Esophagus mucosa (tissue), 1 donor: ENCODE measurements at regions not wholly inside any gene's neighbourhood (a gene's known extent, or its start where the extent isn't known, plus 50 kb on each side); places are given as distances from the start of the nearest gene placed in this dataset.

Source experiments
- ATAC-seq: fragments of 200-7000 bp; cut with Tn5 transposase; one replicate; pipeline ENCODE4 v1.9.1; 2020
- donor health status: DM: yes; HTN: yes; CAD: no.

DNA sequence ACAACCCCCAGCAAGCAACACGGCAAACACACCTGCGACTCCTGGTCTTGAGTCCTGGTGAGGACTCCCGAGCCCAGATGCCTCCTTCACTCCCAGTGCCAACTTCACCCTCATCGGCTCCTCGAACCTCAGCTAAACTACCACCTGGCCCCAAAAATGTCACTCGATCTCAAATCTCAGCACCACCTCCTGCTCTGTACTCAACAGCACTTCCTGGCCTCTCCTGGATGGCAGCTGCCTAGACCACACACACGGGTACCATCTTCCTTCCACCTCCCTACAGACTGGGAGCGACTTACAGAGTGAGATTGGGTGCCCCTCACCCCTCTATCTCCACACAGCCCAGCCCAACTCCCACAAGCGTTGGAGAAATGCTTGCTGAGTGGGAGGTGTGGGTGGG, 123.9 kb upstream of the MGMT start:
- no peak for ATAC-seq

DNA sequence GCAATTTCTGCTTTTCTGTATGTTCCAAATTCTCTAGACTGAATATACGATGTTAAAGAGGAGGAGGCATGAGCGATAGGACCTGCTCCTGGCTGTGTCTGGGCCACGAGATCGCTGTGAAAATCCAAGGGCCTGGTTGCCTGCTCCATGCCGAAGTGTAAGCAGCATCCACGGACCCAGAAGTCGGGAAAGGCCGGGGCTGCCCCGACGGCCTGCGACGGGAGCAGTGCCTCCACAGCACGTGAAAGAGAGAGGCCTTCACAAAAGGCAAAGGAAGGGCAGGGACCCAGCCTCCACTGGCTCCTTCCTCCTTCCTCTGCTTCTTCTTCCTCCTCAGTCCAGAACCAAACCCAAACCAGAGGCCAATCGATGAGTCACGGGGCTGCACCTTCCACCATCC, 122.9 kb upstream of the MGMT start:
- ATAC-seq: no peak

DNA sequence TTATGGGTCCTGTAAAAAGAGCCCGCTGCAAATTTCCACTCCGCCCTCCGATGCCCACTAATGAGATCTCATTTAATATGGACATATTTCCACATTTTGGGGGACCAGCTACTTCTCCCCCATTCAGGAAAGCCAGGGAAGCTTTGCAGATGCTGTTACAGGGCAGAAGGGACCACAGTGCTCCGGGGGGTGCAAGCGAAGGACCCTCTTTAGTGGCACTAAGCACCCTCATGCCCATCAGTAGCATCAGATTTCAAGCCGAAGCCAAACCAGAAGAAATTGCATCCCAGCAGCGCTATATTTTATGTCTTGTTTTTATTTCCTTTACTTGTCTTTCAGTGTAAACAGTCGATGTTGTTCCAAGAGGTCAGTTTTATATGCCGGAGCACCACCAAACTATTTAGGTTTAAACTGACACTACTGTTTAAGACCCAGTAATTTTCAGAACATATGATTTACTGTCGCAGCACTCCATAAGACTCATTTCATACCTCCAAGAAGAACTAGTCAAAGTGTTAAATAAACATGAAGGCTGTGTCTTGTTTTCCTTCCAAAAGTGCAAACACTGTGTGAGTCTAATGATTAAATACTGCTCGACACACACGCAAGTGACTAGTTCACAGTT, 122.2 kb upstream of the MGMT start:
- no peak for ATAC-seq

DNA sequence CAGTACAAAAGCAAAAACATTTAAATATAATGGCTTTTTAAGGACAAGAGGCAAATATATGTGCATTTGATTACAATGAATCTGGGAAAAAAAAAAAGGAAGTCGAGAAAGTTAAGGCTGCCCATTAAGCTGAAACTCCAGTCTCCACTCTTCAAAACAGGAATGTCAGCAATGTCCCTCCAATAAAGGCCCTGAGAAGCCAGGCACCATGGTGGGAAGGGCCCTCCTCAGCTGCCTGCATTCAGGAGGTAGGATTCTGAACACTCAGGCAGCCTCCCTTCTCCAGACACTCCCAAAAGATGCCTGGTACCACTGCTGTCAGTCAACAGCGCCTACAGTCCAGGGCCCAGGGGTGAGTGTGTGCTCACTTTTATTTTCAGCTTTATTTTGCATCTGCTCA, 121.3 kb upstream of the MGMT start:
- ATAC-seq: no peak

DNA sequence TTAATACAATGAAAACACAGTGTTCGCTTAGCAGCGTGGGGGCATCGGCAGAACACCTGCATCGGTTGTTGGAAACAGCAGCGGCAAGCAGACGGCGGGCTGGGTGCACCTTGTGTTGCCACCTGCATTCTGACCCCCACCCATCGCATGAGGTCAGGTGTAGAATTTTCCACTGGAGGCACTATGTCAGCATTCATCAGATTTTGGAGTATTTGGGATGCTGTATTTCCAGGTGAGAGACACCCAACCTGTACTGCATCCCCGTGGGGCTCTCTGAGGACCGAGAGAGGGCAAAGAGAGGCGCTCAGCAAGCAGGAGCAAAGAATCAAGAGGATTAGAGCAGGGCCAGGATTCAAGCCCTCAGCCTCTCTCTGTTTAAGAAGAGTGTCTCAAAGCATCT, 116.4 kb upstream of the MGMT start:
- ATAC-seq: no peak

DNA sequence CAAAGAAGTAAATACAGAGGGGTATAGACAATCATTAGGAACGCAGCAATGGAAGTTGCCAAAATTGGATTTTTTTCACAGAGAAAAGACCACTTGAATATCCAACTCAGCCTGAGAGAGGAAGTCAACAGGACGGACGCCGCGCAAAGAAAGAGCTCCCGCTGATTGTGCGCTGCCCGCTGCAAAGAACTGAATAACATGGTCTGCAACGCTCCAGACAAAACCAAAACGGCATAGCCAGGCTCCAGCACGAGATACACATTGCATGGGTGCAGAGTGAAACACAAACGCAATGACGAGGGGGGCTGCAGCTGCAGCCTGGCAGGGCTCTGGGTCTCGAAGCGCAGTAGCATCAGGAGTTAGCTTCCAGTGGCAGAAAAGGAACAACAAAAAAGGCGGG, 113.9 kb upstream of the MGMT start:
- no peak for ATAC-seq

DNA sequence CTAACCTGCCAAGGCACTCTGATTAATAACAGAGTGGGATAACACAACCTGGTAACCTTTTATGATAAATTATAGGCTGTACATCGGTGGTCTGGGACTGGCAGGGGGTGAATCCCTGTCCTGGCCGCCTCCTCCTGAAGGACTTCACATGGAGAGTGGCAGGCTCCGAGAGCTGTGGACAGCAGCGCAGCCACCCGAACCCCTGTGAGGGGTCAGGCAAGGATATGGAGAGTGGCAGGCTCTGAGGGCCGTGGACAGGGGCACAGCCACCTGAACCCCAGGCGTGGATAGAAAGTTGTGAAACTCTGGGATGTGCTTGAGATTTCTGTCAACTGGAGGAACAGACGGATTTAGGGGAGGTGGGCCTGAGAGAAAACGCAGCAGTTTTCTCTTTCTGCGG, 107.0 kb upstream of the MGMT start:
- no peak for ATAC-seq

DNA sequence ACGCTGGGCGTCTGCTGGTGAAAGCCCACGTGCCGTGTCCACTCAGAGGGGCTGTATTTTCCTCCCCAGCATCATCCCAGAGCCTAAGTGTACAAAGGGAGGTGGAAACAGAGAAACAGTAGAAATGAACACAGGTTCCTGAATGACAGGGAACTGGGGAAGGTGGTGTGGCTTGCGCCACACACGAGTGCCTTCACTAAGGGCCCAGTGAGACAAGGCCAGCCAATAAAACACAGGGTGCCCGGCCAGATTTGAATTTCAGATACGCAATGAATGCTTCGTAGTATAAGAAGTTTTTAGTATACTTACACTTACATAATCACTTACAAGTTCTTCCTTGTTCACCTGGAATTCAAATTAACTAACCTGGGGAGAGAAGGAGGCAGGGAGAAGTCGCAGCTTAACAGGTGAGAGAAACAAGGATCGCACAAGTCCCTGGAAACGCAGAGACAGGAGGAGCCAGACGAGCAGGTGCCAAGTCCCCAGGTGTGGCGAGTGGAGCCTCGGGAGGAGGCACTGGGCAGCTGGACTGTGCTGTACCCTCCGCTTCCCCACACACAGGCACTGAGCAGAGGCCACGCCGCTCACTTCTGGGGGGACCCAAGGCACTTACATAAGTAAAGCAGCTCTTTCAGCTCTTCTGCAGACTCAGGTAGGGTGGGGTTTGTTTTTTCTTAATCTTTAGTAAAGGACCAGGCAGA, 105.2 kb upstream of the MGMT start:
- no peak for ATAC-seq

DNA sequence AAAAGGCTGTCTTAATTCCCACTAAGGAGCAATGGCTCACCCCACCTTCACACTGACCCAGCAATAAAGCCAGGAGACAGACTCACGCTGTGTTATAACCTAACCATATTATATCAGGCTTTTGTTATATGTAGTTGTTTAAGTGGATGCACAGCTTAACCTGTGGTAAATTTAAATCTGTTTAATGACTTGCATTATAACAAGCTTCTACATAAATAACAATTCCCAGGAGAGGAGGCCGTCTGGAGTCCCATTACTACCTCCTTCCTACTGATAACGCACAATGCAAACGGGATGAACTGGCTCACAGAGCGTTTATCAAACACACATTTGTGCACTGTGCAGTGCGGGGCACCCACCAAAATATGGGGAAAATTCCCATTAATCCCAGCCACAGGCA, 102.1 kb upstream of the MGMT start:
- ATAC-seq: no peak

DNA sequence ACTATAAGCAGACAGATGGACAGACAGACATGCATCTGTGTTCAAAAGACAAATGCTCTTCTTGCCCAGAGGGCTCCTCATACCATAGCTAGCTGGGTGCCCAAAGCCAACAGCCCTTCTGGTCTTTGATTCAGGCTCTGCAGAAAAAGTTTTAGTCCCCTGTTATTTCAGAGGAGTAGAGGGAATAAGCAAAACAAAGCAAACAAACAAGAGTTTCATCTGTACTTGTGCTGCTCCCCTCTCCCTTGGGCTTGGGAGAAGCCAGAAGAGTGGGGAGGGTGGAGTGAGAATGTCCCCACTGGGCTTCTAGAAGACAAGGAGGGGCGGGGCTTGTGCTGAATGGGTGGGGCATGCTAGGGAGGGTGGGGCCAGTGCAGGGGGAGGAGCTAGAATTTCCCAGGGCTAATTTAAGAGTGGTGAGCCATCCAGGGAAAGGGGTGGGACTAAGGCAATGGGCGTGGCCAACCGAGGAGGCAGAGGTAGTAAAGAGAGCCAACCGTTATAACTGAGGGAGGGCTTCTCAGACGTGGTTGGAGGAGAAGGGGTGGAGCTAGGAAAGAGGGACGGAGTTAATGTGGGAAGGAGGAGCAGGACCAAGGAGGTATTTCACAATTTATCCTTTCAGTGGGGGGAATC, 101.2 kb upstream of the MGMT start:
- no peak for ATAC-seq

DNA sequence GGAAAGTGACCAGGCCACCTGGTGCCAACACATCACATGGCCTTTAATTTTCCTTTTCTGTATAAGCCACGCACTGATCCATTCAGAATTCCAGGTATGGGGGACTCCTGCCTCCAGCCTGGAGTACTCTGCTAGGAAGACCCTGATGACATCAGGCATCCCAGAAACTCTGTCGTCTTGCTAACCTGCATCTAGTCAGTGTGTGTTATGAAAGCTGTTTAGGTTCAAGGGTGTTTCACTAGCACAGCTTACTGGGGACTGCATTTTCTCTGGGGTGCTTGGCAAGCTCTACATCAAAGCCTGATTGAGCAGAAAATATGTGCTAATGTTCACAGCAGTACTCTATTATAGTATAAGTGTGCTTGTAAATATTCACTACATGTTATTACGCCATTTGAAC, 100.6 kb upstream of the MGMT start:
- ATAC-seq: no peak

DNA sequence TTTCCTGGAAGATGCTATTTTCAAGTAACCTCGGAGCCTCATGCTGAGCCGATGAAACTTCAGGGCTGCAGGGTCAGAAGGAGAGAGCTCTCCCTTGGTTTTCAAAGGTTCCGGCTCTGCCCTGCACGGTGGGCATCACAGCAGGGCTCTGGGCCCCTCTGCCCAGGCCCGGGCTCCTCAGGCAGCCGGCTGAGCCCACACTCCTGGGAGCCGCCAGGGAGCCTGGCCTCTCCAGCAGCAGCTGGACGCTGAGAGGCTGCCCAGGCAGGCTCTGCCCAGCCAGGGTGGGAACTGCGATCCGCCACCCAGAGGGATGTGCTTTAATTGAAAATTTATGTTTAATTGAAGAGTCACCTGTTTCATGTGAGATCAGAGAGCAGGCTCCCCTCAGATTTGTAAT, 97.5 kb upstream of the MGMT start:
- no peak for ATAC-seq

DNA sequence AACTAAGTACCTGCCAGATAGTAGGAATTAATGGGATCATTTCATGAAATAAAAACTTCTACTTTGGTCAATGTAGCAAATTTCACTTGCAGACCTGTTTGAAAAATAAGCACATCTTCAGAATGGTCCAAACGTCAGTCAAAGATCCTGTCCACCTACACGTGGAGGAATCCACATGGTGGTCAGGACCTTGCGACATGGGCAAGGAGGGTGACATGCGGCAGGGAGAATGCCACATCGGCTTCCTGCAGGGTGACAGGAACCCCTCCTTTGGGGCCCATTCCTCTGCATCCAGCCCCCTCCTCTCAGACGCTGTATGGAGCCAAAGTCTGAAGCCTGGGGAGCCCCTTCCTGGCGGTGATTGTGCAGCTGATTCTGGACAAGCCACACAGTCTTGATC, 95.5 kb upstream of the MGMT start:
- no peak for ATAC-seq

DNA sequence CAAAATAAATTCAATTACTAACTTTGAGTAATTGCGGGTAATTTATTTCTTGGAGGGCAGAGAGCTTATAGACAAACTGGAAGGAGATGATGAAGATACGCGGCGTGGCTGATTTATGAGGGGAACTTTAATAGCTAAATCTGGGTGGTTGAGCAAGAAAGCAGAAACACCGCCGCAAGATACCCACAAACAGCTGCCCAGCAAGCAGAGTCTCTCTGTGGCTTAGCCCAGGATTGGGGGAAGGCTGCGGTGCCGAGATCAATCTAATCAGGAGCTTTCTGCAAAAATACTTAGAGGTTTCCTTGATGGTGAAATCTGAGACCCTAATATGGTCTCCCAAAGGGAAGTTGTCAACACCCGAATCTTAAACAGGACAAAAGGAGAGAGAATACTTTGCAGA, 94.9 kb upstream of the MGMT start:
- ATAC-seq: no peak

DNA sequence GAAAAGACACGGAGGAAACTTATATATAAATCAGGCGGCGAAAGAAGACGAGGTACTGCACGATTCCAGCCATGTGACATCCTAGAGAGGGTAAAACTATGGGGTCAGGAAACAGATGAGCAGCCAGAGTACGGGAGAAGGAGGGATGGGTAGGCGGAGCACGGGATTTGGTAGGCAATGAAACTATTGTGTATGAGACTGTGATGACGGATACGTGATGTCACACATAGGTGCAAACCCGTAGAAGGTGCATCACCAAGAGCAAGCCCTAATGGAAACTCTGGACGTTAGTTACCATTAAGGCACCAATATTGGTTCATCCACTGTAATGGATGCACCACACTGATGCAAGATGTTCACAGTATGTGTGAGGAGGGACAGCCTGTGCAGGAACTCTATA, 93.8 kb upstream of the MGMT start:
- ATAC-seq: no peak

DNA sequence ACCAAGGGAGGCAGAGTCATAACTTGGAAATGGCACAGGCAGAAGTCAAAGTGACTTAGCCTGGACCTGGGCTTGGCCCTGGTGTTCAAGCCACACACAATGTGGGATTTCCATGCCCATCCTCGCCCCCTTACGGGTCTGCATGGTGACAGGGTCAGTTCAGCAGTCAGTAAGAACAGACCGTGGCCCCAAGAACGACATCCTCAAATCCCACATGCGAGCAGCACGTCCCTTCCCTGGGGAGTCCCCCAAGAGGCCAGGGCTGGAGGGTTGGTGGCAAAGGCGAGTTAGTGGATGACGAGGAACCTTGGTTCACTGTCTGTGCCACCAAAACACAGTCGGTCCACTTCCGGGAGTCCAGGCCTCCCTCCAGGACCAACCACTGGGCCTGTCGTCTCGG, 93.3 kb upstream of the MGMT start:
- no peak for ATAC-seq

DNA sequence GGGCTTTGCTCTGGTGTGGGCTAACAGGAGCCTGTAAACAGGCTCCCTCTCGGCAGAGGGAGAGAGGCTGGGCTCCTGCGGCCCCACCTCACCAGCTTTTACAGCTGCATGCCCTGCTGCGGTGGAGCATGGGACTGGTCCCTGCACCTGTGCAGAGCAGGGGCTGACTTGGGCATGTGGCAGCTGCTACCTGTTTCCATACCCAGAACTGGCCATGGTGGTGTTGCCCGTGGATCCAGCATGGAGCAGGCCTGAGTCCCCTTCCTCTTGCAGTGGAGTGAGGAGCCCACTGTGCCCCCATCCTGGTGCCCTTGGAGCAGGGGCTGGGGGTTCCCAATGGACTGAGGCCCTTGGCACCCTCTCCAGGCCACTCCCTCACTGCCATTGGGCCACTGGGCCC, 91.9 kb upstream of the MGMT start:
- no peak for ATAC-seq

DNA sequence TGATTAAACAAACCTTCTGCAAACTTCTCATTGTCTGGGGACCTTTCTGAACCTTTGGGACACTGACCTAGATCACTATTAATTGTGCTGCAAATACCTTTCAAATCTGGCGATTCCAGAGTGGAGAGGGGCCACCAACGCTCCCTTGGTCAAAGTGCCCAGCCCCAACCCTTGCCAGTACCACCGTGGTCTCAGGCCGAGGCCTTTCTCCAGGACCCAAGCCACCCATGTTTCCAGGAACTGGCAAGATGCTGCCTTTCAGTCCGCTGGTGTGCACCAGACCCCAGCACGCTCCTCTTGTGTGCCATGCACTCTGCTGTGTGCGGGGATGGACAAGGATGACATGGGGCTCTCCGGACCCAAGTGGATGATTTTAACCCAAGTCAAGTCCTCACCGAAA, 91.1 kb upstream of the MGMT start:
- ATAC-seq: no peak

DNA sequence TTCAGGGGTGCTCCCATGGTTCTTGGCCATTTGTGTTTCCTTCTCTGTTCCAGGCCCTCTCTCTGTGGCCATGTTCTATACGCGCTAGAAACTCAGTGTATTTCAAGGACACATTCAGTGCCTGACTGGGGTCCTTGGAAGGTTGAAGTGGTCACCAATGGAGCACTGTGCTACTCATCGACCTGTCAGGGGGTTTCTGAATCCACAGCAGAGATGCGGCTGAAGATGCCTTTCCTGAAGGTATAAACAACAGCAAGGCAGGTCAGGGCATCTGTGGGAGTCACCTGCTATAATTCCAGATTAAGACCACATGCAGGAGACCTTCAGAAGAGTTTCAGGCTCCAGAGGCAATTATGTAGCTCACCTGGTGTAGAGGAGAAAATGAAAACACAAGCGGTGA, 86.8 kb upstream of the MGMT start:
- no peak for ATAC-seq

DNA sequence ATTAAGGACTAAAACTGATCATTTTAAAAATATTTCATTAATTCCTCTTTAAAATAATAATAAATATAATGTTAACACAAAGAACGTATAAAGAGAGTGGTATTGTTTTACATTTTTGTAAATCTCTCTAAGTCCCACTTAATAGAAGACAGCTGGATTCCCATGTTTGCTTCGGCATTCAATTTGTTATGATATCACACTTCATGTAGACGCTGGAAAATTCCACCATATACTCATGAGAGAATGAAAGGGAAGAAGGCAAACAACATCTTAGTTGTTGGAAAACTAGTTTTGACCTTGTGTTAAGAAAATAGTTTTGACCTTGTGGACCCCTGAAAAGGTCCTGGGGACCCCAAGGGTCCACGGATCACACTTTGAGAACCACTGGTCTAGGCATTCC, 85.3 kb upstream of the MGMT start:
- no peak for ATAC-seq

DNA sequence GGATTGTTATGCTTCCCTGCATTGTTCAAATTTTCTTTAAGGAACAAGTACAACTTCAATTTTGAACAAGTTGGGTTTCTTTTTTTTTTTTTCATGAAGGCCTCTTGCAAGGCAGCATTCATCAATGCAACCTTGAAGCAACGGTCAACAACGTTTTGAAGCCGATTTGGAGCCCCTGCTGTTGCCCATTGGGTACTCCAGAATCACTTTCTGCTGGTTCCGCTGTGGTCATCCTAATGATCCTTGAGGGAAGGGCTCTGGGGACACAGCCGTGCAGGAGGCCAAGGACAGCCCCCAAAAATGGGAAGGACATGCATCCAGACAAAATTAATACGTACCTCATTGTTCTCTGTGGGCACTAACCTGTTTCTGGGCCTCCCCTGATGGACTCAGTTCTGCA, 84.6 kb upstream of the MGMT start:
- no peak for ATAC-seq

DNA sequence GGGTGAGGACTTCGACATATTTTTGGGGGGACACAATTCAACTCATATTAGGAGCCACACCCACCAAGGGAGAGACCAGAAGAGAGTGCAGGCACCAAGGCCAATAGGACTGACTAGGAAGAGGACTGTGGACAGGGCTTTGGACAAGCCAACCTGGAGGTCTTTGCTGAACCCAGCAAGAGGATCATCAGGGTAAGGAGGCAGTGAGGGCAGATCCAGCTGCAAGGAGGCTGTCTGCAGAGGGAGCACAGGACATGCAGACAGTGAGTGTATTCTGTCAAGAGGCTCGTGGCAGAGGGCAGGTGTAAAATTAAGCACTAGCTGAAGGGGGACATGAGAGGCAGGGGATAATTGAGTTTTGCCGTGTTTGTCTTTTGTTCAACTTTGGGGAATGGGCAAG, 83.4 kb upstream of the MGMT start:
- ATAC-seq: no peak

DNA sequence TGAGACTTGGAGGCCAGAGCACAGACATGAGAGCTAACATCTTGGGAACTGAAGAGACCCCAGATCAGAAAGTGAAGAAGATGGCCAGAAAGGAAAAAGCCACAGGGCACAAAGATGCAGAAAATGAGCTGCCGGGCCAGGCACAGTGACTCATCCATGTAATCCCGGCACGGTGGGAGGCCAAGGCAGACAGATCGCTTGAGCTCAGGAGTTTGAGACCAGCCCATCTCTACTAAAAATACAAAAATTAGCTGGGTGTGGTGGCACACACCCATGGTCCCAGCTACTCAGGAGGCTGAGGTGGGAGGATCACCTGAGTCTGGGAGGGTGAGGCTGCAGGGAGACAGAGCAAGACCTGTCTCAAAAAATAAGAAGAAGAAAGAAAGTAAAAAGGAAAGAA, 81.4 kb upstream of the MGMT start:
- ATAC-seq: no peak

DNA sequence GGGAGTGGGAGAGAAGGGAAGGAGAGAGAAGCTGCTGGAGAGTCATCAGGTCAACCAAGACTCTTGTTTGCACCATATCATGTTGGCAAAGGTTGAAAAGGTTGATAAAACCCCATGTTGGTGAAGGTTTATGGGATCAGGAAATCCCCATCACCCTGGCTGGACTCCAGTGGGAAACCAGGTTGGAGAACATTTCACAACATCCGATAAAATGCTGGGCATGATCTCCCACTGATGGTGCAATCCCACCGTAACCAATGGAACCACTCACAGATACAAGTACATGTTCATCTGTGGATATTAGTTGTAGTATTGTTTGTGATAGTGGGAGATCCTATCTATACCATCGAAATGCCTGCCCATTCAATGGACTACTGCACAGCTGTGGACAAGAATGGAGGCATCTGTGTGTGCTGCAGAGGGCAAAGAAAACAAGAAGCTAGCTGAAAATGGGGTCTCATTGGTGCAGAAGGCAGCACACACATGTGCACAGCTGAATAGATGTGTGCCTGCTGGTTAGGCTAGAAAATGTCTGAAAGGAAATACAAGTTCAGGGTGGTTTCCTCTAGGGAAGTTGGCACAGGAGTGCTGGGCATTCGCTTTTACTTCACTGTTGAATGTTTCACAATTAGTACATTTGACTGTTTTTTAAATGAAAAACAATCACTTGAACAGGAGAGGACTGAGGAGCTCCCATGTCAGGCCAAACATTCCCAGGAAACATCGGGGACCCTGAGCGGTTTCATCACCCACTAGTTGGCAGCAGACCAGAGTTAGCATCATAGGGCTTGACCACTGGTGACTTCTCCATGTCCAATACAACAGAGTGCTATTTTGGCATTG, 80.4 kb upstream of the MGMT start:
- no peak for ATAC-seq
